GM21717 (cell line): ENCODE measurements at regions not wholly inside any gene's neighbourhood (a gene's known extent, or its start where the extent isn't known, plus 50 kb on each side); places are given as distances from the start of the nearest gene placed in this dataset.

Experiments
- ATAC-seq: cut with Tn5 transposase; IDR thresholded peaks from one replicate; pipeline ENCODE4 v1.9.1; 2021; ENCODE audit warnings: mild to moderate bottlenecking, moderate library complexity; ENCODE audit not compliant: unreplicated experiment

DNA sequence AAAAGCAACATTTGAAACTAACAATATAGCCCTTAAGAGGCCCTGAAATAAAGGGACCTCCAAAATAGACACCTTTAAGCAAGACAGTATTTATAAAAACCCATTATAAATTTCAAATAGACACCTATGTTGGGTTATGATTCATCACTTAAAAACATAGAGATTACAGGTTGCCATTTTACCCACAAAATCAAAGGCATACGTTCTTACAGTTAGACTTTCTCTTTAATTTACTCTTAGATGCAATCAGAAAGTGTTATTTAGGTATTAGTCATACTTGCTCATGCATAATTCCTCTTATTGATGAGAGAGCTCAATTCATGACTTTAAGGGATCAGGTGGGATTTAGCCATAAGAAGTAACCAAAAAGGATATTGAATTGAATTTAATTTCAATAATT lies 51.5 kb upstream of the TMEM200A start:
- ATAC-seq: peak; percentile 65

DNA sequence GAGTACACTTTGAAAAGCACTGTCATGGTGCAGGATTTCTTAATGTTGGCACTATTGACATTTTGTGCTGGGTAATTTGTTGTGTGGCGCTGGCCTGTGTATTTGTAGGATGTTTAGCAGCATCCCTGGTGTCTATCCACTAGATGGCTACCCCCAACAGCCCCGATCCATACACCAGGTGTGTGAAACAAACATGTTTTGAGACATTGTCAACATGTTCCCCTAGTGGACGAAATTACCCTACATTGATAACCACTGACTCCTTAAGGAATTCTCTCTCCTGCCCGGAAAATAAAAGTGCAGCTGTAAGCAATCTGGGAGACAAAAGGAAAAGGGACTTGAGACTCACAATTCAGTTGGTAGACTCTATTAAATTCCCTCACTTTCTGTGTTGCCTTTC lies 52.6 kb upstream of the TMEM200A start:
- no peak for ATAC-seq

DNA sequence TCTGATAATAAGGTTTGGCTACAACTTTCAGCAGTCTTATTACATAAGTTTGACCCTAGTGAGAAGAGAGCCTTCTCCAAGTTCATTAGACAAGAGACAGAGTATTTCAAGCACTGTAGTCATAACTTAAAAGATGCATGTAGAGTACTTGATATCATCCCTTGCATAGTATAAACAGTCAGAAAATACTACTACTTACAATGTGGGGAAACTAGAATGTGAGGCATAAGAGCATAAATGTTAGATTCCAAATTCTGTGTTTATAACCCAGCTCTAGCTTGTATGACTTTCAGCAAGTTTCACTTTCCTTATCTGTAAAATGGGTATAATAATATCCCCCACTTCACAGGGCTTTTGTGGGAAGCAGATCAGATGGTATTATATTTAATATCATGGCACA lies 56.8 kb upstream of the TMEM200A start:
- ATAC-seq: no peak

- no peak for ATAC-seq
These were observed 58.0 kb upstream of the TMEM200A start for GRCh38 chr6:130307752-130308361.

DNA sequence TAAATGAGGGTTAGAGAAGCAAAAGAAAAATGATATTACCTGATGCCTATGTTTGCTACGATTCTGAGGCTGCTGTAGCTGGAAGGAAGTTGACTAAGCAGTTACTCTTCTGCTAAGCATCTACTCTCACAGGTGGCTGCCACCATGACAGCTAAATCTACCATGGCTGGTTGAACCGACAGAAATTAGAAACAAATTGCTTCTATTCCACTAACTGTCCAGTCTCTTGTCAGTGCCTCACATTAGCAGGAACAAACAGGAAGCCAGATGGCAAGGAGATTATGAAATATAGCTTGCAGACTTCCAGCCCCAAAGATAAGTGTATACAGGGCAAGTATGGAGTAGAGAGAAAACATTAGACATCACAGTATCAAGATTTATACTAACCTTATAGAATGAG lies 59.4 kb upstream of the TMEM200A start:
- no peak for ATAC-seq

- ATAC-seq: no peak
These were observed 62.4 kb upstream of the TMEM200A start for GRCh38 chr6:130303431-130303830.

GRCh38 chr6:130298258-130298657 lies 67.6 kb upstream of the TMEM200A start:
- no peak for ATAC-seq

DNA sequence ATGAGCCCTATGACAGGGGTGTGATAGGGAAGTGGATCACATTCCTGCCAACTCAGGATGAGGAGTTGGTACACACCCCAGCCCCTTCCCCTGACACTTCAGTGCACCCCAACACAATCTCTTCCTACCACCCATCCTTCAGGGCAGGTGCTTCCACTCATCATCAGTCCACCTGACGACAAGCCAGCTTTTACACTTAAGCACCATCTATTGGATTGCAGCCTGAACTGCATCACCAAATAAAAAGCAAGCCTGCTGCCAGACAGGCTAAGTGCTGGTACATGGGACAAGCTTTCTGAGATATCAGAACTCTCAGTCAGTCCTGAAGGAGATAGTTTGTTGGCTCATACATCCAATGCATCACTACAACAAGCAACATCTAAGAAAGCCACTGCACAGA lies 69.0 kb upstream of the TMEM200A start:
- ATAC-seq: no peak

- ATAC-seq: peak; percentile 68
These were observed 71.0 kb upstream of the SAMD3 start for GRCh38 chr6:130293800-130294199.

DNA sequence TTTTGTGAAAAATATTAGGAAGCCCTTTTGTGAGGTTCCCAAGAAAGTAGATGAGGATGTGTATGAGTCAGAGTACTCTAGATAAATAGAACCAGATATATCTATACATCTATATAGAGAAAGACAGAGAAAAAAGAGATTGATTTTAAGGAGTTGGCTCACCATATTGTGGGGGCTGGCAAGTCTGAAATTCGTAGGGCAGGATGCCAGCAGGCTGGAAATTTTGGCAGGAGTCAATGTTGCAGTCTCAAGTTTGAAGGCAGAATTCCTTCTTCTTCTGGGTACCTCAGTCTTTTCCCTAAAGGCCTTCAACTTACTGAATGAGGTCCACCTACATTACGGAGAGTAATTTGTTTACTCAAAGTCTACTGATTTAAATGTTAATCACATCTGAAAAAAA lies 65.3 kb upstream of the SAMD3 start:
- ATAC-seq: no peak

DNA sequence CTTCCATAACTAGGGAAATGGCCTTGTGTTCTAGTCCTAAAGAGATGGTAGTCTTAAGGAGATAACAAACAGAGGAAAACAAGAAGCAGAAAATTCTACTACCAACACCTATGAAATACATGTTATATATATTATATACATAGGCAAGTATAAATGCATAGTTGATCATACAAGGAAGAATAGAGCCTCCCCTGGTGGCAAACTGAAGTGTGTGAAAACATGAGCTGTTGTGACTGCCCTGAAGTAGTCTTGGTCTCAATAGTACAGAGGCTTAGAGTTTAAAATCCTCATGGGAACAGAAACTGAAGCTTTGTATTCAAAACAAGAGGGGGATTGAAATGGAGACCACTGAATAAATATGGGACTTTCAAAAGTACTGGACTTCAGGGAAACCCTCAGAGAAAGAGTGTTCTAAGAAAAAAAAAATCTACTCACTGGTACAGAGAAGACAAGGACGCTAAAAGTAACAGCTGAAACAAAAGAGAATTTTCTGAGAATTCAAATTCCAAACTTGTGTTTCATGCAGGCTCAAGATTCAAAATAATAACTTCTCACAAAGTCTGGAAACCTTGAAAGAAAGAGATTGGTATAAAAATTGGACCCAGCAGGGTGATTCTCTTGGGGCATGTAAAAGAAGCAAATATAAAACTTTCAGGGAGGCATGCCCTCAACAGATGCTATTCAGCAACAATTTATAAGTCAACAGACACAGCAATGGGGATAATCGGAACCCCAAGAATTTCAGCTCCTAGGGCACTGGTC lies 59.7 kb upstream of the SAMD3 start:
- ATAC-seq: no peak

DNA sequence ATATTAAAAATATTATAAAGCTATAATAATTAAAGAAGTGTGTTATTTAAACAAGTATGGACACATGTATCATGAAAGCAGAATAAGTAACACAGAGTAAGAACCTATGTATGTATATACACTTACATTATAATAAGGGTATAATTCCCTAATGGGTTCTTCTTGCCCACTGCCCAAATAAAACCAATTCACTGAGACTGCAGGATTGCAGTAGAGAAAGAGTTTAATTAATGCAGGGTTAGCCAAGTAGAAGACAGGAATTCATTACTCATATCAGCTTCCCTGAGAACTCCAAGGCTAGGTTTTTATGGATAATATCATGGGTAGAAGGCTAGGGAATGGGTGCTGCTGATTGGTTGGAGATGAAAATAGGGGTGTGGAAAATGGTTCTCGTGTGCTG lies 53.8 kb upstream of the SAMD3 start:
- ATAC-seq: no peak

DNA sequence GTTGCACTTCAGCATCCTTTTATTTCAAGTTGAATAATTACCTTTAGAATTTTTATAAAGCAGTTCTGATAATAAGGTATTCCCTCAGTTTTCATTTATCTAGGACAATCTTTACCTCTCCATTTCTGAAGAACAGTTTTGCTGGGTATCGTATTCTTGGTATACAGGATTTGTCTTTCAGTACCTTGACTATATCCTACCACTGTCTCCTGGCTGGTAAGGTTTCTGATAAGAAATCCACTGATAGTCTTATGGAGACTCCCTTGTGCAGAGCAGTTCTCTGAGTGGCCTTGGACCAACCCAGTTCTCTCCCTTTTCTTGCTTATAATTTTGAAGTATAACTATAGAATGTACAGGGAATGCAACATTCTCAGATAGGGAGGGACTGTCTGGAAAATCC lies 51.3 kb upstream of the SAMD3 start:
- ATAC-seq: no peak
